HT-29 (cell line): ENCODE measurements at regions not wholly inside any gene's neighbourhood (a gene's known extent, or its start where the extent isn't known, plus 50 kb on each side); places are given as distances from the start of the nearest gene placed in this dataset.
"Not testable (repeated sequence)": the region's sequence is repeated elsewhere in the genome, so short reads cannot be mapped to it uniquely, and the experiment has no call there.

Source experiments
- DNase-seq: peaks from one replicate; pipeline ENCODE4 v3.0.0-alpha.2; 2015; ENCODE audit warnings: low spot score

DNA sequence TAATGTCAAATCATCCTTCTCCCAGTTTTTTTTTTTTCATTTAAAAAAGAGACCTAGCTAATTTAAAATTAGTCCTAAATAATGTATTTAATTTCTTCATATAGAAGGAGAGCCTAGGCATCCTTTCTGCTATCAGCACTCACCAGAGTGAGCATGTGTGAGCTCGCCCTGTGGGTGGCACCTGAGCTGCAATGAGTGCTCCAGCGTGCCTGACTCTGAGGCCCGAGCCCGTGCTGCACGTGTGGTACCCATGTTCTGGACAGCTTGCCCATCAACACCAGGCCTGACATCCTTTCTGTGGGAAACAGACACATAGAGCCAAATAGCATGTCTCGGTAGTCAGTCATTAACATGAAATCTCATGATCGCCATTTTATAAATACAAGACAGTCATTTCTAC, 381.4 kb downstream of the DTWD2 start:
- no peak for DNase-seq

GRCh38 chr5:118605761-118606160, 382.6 kb downstream of the DTWD2 start:
- DNase-seq, result no peak

DNA sequence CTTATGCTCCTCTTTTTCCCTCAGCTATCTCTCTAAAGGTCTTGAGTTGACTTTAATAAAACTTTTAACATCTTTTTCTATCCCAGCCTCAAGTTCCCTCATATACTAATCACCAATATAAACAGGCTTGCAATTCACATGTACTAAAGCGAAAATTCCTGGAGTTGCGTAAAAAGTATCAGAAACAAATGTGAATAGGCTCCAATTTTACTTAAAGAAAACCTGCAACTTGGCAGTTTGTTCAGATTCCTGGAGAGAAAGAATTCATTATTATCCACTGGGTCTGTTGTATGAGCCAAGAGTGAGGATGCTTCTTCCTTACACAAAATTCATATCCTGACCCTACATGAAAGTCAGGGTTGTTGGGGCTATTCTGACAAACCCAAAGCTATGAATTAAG, 384.2 kb downstream of the DTWD2 start:
- DNase-seq, result no peak

- DNase-seq, result no peak
Measured at GRCh38 chr5:118603278-118603677, 385.1 kb downstream of the DTWD2 start.

- DNase-seq, result no peak
Measured at GRCh38 chr5:118598311-118598710, 390.0 kb downstream of the DTWD2 start.

- DNase-seq, result no peak
Measured at GRCh38 chr5:118597543-118597942, 390.8 kb downstream of the DTWD2 start.

GRCh38 chr5:118596255-118596654, 392.1 kb downstream of the DTWD2 start:
- no peak for DNase-seq

- DNase-seq, result no peak
Measured at GRCh38 chr5:118593003-118593328, 395.4 kb downstream of the DTWD2 start.

- DNase-seq, result no peak
Measured at GRCh38 chr5:118592229-118593002, 395.9 kb downstream of the DTWD2 start.

- no peak for DNase-seq
Measured at GRCh38 chr5:118590806-118591205, 397.5 kb downstream of the DTWD2 start.

- no peak for DNase-seq
Measured at GRCh38 chr5:118580949-118581348, 407.4 kb downstream of the DTWD2 start.

GRCh38 chr5:118578093-118578492, 410.3 kb downstream of the DTWD2 start:
- DNase-seq, result no peak

GRCh38 chr5:118577621-118578020, 410.7 kb downstream of the DTWD2 start:
- DNase-seq, result no peak

DNA sequence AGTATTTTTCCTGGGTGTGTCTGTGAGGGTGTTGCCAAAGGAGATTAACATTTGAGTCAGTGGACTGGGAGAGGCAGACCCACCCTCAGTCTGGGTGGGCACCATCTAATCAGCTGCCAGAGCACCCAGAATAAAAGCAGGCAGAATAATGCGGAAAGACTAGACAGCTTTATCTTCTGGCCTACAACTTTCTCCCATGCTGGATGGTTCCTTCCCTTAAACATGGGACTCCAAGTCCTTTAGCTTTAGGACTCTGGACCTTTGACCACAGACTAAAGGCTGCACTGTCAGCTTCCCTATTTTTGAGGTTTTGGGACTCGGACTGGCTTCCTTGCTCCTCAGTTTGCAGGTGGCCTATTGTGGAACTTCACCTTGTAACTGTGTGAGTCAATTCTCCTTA, 418.1 kb downstream of the DTWD2 start:
- not testable (repeated sequence) for DNase-seq

DNA sequence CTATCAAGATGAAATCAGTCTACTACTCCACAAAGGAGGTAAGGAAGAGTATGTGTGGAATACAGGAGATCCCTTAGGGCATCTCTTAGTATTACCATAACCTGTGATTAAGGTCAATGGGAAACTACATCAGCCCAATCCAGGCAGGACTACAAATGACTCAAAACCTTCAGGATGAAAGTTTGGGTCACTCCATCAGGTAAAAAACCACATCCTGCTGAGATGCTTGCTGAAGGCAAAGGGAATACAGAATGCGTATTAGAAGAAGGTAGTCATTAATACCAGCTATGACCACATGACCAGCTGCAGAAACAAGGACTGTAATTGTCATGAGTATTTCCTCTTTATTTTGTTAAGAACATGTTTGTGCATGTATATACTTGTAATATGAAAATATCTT, 418.8 kb downstream of the DTWD2 start:
- DNase-seq, result not testable (repeated sequence)

GRCh38 chr5:118565335-118565971, 422.9 kb downstream of the DTWD2 start:
- no peak for DNase-seq

- DNase-seq, result no peak
Measured at GRCh38 chr5:118561971-118562370, 426.4 kb downstream of the DTWD2 start.

- DNase-seq, result no peak
Measured at GRCh38 chr5:118561235-118561634, 427.1 kb downstream of the DTWD2 start.

DNA sequence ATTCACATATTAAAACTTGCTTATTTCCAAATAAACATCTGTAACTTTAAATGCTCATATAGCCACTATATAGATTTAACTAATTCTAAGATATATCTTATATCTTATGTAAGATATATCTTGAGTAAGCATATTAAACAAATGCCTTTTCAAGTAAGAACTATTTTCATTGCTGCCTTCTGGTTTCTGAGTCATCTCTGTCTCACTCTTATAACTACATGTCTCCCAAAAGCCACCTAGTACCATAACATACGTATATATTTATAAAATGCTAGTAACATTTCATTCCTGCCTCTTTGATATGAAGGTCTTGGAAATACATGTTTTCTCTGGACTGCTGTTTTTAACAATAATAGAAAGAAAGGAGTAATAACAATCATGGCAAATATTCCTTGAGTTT, 429.5 kb downstream of the DTWD2 start:
- no peak for DNase-seq

GRCh38 chr5:118557251-118557661, 431.1 kb downstream of the DTWD2 start:
- DNase-seq, result no peak

- DNase-seq, result no peak
Measured at GRCh38 chr5:118556792-118557191, 431.6 kb downstream of the DTWD2 start.

GRCh38 chr5:118555727-118556126, 432.6 kb downstream of the DTWD2 start:
- no peak for DNase-seq

DNA sequence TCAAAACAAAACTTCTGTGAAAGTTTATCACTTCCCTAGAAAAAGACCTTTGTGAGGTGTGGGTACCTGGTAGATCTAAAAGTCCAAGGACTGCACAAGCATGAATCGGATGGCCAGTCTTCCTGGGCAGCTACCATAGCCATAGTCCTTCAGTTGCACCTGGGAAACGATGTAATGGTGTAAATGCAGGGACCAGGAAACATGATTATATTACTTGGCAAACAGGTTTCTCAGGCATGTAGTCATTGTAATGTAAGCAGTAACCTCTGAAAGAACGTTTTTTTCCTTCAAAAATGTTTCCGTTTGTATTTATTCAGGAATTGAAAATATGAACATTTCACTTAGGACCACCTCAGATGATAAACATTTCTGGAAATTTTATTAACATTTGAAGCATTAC, 433.4 kb downstream of the DTWD2 start:
- DNase-seq, result peak; percentile 8

GRCh38 chr5:118554241-118554640, 434.1 kb downstream of the DTWD2 start:
- DNase-seq, result no peak
